ENCODE measurements at regions not wholly inside any gene's neighbourhood (a gene's known extent, or its start where the extent isn't known, plus 50 kb on each side); places are given as distances from the start of the nearest gene placed in this dataset.

DNA sequence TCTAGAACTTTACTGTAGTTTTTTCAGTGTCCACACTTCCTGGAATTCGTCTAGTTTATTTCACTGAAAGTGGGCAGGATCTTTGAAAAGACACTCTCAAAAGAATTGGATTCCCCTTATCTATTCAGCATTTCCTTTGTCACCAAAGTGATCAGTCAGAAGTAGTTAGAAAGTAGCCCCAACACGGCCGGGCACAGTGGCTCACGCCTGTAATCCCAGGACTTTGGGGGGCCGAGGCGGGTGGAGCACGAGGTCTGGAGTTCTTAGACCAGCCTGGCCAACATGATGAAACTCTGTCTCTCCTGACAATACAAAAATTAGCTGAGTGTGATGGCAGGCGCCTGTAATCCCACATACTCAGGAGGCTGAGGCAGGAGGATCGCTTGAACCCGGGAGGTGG, 69.0 kb upstream of the KMT2C start:
- TF ChIP-seq, protein P1, sequence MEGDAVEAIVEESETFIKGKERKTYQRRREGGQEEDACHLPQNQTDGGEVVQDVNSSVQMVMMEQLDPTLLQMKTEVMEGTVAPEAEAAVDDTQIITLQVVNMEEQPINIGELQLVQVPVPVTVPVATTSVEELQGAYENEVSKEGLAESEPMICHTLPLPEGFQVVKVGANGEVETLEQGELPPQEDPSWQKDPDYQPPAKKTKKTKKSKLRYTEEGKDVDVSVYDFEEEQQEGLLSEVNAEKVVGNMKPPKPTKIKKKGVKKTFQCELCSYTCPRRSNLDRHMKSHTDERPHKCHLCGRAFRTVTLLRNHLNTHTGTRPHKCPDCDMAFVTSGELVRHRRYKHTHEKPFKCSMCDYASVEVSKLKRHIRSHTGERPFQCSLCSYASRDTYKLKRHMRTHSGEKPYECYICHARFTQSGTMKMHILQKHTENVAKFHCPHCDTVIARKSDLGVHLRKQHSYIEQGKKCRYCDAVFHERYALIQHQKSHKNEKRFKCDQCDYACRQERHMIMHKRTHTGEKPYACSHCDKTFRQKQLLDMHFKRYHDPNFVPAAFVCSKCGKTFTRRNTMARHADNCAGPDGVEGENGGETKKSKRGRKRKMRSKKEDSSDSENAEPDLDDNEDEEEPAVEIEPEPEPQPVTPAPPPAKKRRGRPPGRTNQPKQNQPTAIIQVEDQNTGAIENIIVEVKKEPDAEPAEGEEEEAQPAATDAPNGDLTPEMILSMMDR (IDR thresholded peaks at IDR 0.05; ENCODE audit: insufficient read depth, low read length), result no peak
- TF ChIP-seq GABPA (IDR thresholded peaks at IDR 0.05; ENCODE audit: low read depth) (no peak), POLR2AphosphoS5 (IDR thresholded peaks at IDR 0.05; ENCODE audit: low read depth) (no peak), SPI1 (IDR thresholded peaks at IDR 0.05; ENCODE audit: borderline replicate concordance, low read depth) (no peak)
- TF ChIP-seq, protein P2, sequence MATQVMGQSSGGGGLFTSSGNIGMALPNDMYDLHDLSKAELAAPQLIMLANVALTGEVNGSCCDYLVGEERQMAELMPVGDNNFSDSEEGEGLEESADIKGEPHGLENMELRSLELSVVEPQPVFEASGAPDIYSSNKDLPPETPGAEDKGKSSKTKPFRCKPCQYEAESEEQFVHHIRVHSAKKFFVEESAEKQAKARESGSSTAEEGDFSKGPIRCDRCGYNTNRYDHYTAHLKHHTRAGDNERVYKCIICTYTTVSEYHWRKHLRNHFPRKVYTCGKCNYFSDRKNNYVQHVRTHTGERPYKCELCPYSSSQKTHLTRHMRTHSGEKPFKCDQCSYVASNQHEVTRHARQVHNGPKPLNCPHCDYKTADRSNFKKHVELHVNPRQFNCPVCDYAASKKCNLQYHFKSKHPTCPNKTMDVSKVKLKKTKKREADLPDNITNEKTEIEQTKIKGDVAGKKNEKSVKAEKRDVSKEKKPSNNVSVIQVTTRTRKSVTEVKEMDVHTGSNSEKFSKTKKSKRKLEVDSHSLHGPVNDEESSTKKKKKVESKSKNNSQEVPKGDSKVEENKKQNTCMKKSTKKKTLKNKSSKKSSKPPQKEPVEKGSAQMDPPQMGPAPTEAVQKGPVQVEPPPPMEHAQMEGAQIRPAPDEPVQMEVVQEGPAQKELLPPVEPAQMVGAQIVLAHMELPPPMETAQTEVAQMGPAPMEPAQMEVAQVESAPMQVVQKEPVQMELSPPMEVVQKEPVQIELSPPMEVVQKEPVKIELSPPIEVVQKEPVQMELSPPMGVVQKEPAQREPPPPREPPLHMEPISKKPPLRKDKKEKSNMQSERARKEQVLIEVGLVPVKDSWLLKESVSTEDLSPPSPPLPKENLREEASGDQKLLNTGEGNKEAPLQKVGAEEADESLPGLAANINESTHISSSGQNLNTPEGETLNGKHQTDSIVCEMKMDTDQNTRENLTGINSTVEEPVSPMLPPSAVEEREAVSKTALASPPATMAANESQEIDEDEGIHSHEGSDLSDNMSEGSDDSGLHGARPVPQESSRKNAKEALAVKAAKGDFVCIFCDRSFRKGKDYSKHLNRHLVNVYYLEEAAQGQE (IDR thresholded peaks at IDR 0.05; ENCODE audit: insufficient replicate concordance, low read depth), result no peak
